Uterus (tissue), 2 donors: ENCODE measurements at regions not wholly inside any gene's neighbourhood (a gene's known extent, or its start where the extent isn't known, plus 50 kb on each side); places are given as distances from the start of the nearest gene placed in this dataset.

ENCODE experiments used
- CTCF ChIP-seq, 4 experiments: fragments of 200-600 bp in 2 of 4; fragments of 450-650 bp in 2 of 4; sonication (generic) in 2 of 4; IDR thresholded peaks; one replicate each; pipeline ENCODE4 v1.5.1; 2016 to 2019; ENCODE audit warnings: antibody characterized with exemption in 4 of 4, mild to moderate bottlenecking in 2 of 4, moderate library complexity in 1 of 4
- POLR2A ChIP-seq, 2 donors: fragments of 450-650 bp; IDR thresholded peaks; one replicate each; pipeline ENCODE4 v1.6.1; 2016; ENCODE audit warnings: antibody characterized with exemption in 2 of 2, mild to moderate bottlenecking in 1 of 2, moderate library complexity in 1 of 2

- no peak for TF ChIP-seq POLR2A (IDR thresholded peaks at IDR 0.05)
- TF ChIP-seq CTCF (IDR thresholded peaks at IDR 0.05): no peak
These were observed 90.0 kb downstream of the FGF18 start for GRCh38 chr5:171509467-171509866.
